Keratinocyte (primary cell): ENCODE measurements at regions not wholly inside any gene's neighbourhood (a gene's known extent, or its start where the extent isn't known, plus 50 kb on each side); places are given as distances from the start of the nearest gene placed in this dataset.

Source experiments
- DNase-seq: peaks from one replicate; pipeline ENCODE4 v3.0.0-alpha.2; 2011; ENCODE audit warnings: low read depth, missing footprints, low spot score
- FAIRE-seq: peaks from 2 replicates; lab custom pipeline; 2011; peaks lifted over from hg19 to GRCh38; lab: Jason Lieb, UNC
- H2AFZ ChIP-seq: 2 replicates; pipeline ENCODE4 v1.6.0; 2012; ENCODE audit warnings: low read length, control low read depth, inconsistent platforms; ENCODE audit not compliant: control insufficient read depth
- H3K27ac ChIP-seq: 2 replicates; pipeline ENCODE4 v1.5.1; 2011; ENCODE audit warnings: low read length; ENCODE audit not compliant: control insufficient read depth, insufficient read depth
- H3K27me3 ChIP-seq: 3 replicates; pipeline ENCODE4 v1.6.0; 2011; ENCODE audit warnings: low read length; ENCODE audit not compliant: control insufficient read depth, insufficient read depth; ENCODE audit errors: extremely low read depth
- H3K36me3 ChIP-seq, 2 experiments: 2 replicates in 1 of 2; 3 replicates in 1 of 2; pipeline ENCODE4 v1.5.1; 2011; ENCODE audit warnings: low read length in 2 of 2, mild to moderate bottlenecking in 1 of 2; ENCODE audit not compliant: control insufficient read depth in 2 of 2, insufficient read depth in 2 of 2; ENCODE audit errors: extremely low read depth in 1 of 2
- H3K4me1 ChIP-seq: 3 replicates; pipeline ENCODE4 v1.5.1; 2011; ENCODE audit warnings: low read length; ENCODE audit not compliant: control insufficient read depth, insufficient read depth; ENCODE audit errors: extremely low read depth
- H3K4me2 ChIP-seq: 3 replicates; pipeline ENCODE4 v1.6.0; 2011; ENCODE audit warnings: low read depth, low read length; ENCODE audit not compliant: control insufficient read depth, insufficient read depth; ENCODE audit errors: extremely low read depth
- H3K4me3 ChIP-seq, 3 experiments: fragments of 200-600 bp in 1 of 3; sonication (generic) in 1 of 3; 2 replicates in 2 of 3; 3 replicates in 1 of 3; pipeline ENCODE4 v1.5.1; 2011 to 2016; ENCODE audit warnings: low read length in 3 of 3, mild to moderate bottlenecking in 3 of 3, control low read depth in 2 of 3, inconsistent platforms in 1 of 3, low read depth in 1 of 3, mixed read lengths in 1 of 3, mixed run types in 1 of 3, moderate library complexity in 1 of 3; ENCODE audit not compliant: control insufficient read depth in 2 of 3, insufficient read depth in 2 of 3; ENCODE audit errors: extremely low read depth in 1 of 3
- H3K79me2 ChIP-seq: 2 replicates; pipeline ENCODE4 v1.6.0; 2012; ENCODE audit warnings: low read length; ENCODE audit not compliant: control insufficient read depth, insufficient read depth
- H3K9ac ChIP-seq: 3 replicates; pipeline ENCODE4 v1.6.0; 2011; ENCODE audit warnings: low read length; ENCODE audit not compliant: control insufficient read depth, insufficient read depth; ENCODE audit errors: extremely low read depth
- H3K9me1 ChIP-seq: 3 replicates; pipeline ENCODE4 v1.6.0; 2011; ENCODE audit warnings: low read length; ENCODE audit not compliant: control insufficient read depth, insufficient read depth; ENCODE audit errors: extremely low read depth
- H3K9me3 ChIP-seq: 2 replicates; pipeline ENCODE4 v1.5.1; 2012; ENCODE audit warnings: low read depth, low read length; ENCODE audit not compliant: control insufficient read depth
- H4K20me1 ChIP-seq: 3 replicates; pipeline ENCODE4 v1.6.0; 2011; ENCODE audit warnings: low read length; ENCODE audit not compliant: control insufficient read depth, insufficient read depth; ENCODE audit errors: extremely low read depth
- CTCF ChIP-seq, 3 experiments: IDR thresholded peaks in 1 of 3; conservative IDR thresholded peaks in 1 of 3; optimal IDR thresholded peaks in 1 of 3; 2 replicates in 2 of 3; 3 replicates in 1 of 3; pipeline versions ENCODE3 to v1.5.1; 2011; ENCODE audit warnings: low read length in 3 of 3, mild to moderate bottlenecking in 3 of 3, moderate library complexity in 2 of 3, control low read depth in 1 of 3, inconsistent platforms in 1 of 3; ENCODE audit not compliant: insufficient read depth in 2 of 3; ENCODE audit errors: extremely low read depth in 1 of 3
- EZH2 ChIP-seq: IDR thresholded peaks from one replicate; pipeline ENCODE4 v1.6.1; 2012; ENCODE audit warnings: inconsistent platforms, mild to moderate bottlenecking, low read length, moderate library complexity
- dilution Hi-C: fragments of 300-500 bp; cut with MboI; formaldehyde crosslinking; loops from one replicate; pipeline ENCODE4 v1.7.0; 2020; ENCODE audit warnings: low sequenced_read_pairs; ENCODE audit not compliant: extremely low pct_ligation_motif_present

- H4K20me1 ChIP-seq = no peaks in the 10 kb centered on the region
- dilution Hi-C loops = no loop called here
- no peak overlapping the region for H3K27ac ChIP-seq
- DNase-seq (no peak), FAIRE-seq (no peak)
- H3K9me1 ChIP-seq = no peaks in the 10 kb centered on the region
- H3K4me3 ChIP-seq = no peak overlapping the region
- no peaks in the 10 kb centered on the region for H3K4me1 ChIP-seq
- H3K9me3 ChIP-seq = no peaks in the 10 kb centered on the region
- TF ChIP-seq CTCF (optimal IDR thresholded peaks at IDR 0.05 in 1 of 3, IDR thresholded peaks at IDR 0.05 in 1 of 3, conservative IDR thresholded peaks at IDR 0.05 in 1 of 3; ENCODE audit: extremely low read depth in 1 of 3, insufficient read depth in 2 of 3, low read length in 3 of 3) (no peak), EZH2 (no peak)
- no peak overlapping the region for H3K9ac ChIP-seq
- no peaks in the 10 kb centered on the region for H3K79me2 ChIP-seq
- H2AFZ ChIP-seq = no peak overlapping the region
- H3K36me3 ChIP-seq = no peaks in the 10 kb centered on the region
- no peak overlapping the region for H3K4me2 ChIP-seq
- H3K27me3 ChIP-seq = no peaks in the 10 kb centered on the region
Measured at GRCh38 chr4:117900832-117901231, 133.5 kb upstream of the NDST3 start.

- Histone ChIP-seq H4K20me1 (no peaks in the 10 kb centered on the region), H3K27ac (no peak overlapping the region), H3K79me2 (no peaks in the 10 kb centered on the region), H3K4me2 (no peak overlapping the region), H3K4me1 (no peaks in the 10 kb centered on the region), H2AFZ (no peak overlapping the region), H3K36me3 (no peaks in the 10 kb centered on the region), H3K9ac (no peak overlapping the region), H3K9me1 (no peaks in the 10 kb centered on the region), H3K9me3 (no peaks in the 10 kb centered on the region), H3K4me3 (no peak overlapping the region), H3K27me3 (no peaks in the 10 kb centered on the region)
- dilution Hi-C loops = no loop called here
- TF ChIP-seq CTCF (optimal IDR thresholded peaks at IDR 0.05 in 1 of 3, IDR thresholded peaks at IDR 0.05 in 1 of 3, conservative IDR thresholded peaks at IDR 0.05 in 1 of 3; ENCODE audit: extremely low read depth in 1 of 3, insufficient read depth in 2 of 3, low read length in 3 of 3) = no peak
- no peak for TF ChIP-seq EZH2
- no peak for DNase-seq
- FAIRE-seq = no peak
Measured at GRCh38 chr4:117907646-117908045, 126.6 kb upstream of the NDST3 start.
